Body of pancreas (tissue), 4 donors: ENCODE measurements at regions not wholly inside any gene's neighbourhood (a gene's known extent, or its start where the extent isn't known, plus 50 kb on each side); places are given as distances from the start of the nearest gene placed in this dataset.

Source experiments
- ATAC-seq: fragments of 150-250 bp; one replicate; pipeline ENCODE4 v1.9.1; 2016
- DNase-seq, 4 donors: peaks; one replicate each; pipeline ENCODE4 v3.0.0-alpha.2; 2019
- H3K27ac ChIP-seq, 4 donors: fragments of 200-600 bp; sonication (generic); 1 replicate in 3 of 4; 2 replicates in 1 of 4; pipeline versions ENCODE4 v1.5.1 to v1.6.1; 2016 to 2019; ENCODE audit warnings: mild to moderate bottlenecking in 1 of 4, mixed read lengths in 1 of 4, moderate library complexity in 1 of 4
- H3K27me3 ChIP-seq, 2 donors: fragments of 200-600 bp; sonication (generic); one replicate each; pipeline ENCODE4 v1.6.0; 2016; ENCODE audit warnings: mild to moderate bottlenecking in 1 of 2
- H3K36me3 ChIP-seq, 2 donors: fragments of 200-600 bp; sonication (generic); replicated peaks in 1 of 2; 2 replicates each; pipeline ENCODE4 v1.5.1; 2016; ENCODE audit warnings: low read depth in 2 of 2; ENCODE audit not compliant: insufficient read depth in 1 of 2
- H3K4me1 ChIP-seq: fragments of 200-600 bp; sonication (generic); one replicate; pipeline ENCODE4 v1.6.0; 2016
- H3K4me3 ChIP-seq, 2 donors: fragments of 200-600 bp; sonication (generic); 1 replicate in 1 of 2; 2 replicates in 1 of 2; pipeline ENCODE4 v1.5.1; 2016 to 2019
- H3K9me3 ChIP-seq, 3 donors: fragments of 200-600 bp; sonication (generic); 1 replicate in 2 of 3; 2 replicates in 1 of 3; pipeline ENCODE4 v1.5.1; 2016
- CTCF ChIP-seq, 7 experiments: fragments of 450-650 bp in 4 of 7; fragments of 200-600 bp in 3 of 7; sonication (generic) in 3 of 7; IDR thresholded peaks; one replicate each; pipeline ENCODE4 v1.5.1; 2016 to 2019; ENCODE audit warnings: antibody characterized with exemption in 7 of 7
- POLR2A ChIP-seq, 3 donors: fragments of 450-650 bp; IDR thresholded peaks; one replicate each; pipeline ENCODE4 v1.6.1; 2016; ENCODE audit warnings: antibody characterized with exemption in 3 of 3, mild to moderate bottlenecking in 2 of 3
- WGBS, 2 donors: methylation state at CpG; one replicate each; pipeline ENCODE4 v1.1.5; 2017; 5-methylcytosine and 5-hydroxymethylcytosine counted together
- intact Hi-C: fragments of 100-400 bp; cut with DNase I; formaldehyde crosslinking; loops from one replicate; pipeline ENCODE4 v1.15.1; 2023

DNA sequence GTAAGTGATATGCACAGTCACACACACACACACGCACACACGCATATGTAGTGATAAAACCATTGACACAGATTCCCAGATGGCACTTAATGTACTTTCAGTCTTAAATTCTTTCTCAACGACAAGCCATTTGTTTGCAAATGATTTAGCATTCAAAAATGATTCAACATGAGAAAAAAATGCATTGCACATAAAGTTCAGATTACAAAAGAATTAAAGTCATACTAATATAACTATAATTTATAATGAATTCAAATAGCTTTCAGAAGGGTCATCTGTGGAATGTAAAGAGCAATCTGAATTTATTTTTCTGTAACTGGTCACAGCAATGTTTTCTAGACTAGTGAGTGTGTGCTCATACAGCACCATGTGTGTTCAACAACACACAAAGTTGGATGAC, 521.6 kb upstream of the ZNF337 start:
- no peak overlapping the region for H3K4me3 ChIP-seq
- ATAC-seq (no peak), DNase-seq (no peak)
- H3K36me3 ChIP-seq: no peaks in the 10 kb centered on the region
- no peaks in the 10 kb centered on the region for H3K4me1 ChIP-seq
- no peaks in the 10 kb centered on the region for H3K9me3 ChIP-seq
- H3K27me3 ChIP-seq: no peaks in the 10 kb centered on the region
- intact Hi-C loops: no loop called here
- WGBS, 2 donors: 58 to 60% methylated on average over 3 of the region's 3 CpGs
- no peak overlapping the region for H3K27ac ChIP-seq
- no peak for TF ChIP-seq CTCF (IDR thresholded peaks at IDR 0.05)
- TF ChIP-seq POLR2A (IDR thresholded peaks at IDR 0.05): no peak

- ATAC-seq: no peak
- Histone ChIP-seq H3K27ac (no peak overlapping the region), H3K36me3 (no peaks in the 10 kb centered on the region), H3K4me3 (no peak overlapping the region), H3K9me3 (no peaks in the 10 kb centered on the region), H3K4me1 (no peaks in the 10 kb centered on the region), H3K27me3 (no peaks in the 10 kb centered on the region)
- intact Hi-C loops: no loop called here
- WGBS, 2 donors: 20 to 32% methylated on average over 1 of the region's 1 CpG
- no peak for TF ChIP-seq POLR2A (IDR thresholded peaks at IDR 0.05)
- no peak for TF ChIP-seq CTCF (IDR thresholded peaks at IDR 0.05)
- no peak for DNase-seq
Observed at GRCh38 chr20:26216025-26216424, 519.4 kb upstream of the ZNF337 start.

DNA sequence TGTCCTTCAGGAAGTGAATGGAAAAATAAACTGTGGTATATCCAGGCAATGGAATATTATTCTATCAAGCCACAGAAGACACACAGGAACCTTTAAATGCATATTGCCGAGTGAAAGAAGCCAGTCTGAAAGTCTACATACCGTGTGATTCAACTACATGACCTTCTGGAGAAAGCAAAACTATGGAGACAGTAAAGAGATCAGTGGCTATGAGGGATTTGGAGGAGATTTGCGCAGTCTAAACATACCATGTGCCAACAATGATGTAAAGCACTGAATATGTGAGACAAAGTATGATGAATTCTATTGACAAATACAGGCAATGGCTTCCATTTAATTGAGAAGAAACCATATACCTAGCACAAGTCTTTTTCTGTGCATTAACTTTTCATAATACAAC, 518.3 kb upstream of the ZNF337 start:
- Histone ChIP-seq H3K27me3 (no peaks in the 10 kb centered on the region), H3K4me3 (no peak overlapping the region), H3K27ac (no peak overlapping the region), H3K36me3 (no peaks in the 10 kb centered on the region), H3K4me1 (no peaks in the 10 kb centered on the region), H3K9me3 (no peaks in the 10 kb centered on the region)
- 53 to 56% methylated on average over 3 of the region's 3 CpGs for WGBS, 2 donors
- no peak for TF ChIP-seq POLR2A (IDR thresholded peaks at IDR 0.05)
- TF ChIP-seq CTCF (IDR thresholded peaks at IDR 0.05): no peak
- no peak for DNase-seq
- no peak for ATAC-seq
- intact Hi-C loops: no loop called here

DNA sequence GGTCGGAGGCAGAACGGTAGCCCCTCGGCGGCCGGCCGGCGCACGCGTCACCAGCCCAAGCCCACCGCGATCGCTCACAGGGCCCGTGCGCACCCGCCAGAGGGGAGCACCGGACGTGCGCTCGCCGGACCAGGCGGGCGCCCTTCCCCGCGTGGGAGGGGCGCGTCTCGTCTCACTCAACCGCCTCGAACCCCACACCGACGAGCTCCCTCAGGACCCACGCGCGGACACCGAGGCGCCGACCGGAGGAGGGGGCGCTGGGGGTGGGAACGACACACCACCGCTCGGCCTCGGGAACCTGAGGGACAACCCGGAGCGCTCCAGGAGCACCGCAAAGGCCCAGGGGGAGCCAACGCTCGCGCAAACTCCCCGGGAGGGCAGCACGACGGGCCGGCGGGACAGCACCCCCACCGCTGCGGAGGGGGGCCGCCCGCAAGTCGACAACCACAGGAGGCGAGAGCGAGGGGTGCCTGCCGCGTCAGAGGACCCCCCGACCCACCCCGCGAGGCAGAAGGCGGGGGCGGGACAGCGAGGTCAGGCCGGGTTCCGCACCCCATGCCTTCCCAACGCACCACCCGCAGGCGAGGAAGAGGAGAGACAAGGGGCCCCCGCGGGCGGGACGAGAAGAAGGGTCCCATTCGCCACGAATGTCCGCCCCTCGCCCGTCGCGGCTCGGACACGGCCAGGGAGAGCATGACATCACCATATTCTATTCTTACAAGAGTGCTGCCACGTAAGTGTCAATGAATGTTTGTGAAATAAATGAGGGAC, 512.7 kb upstream of the ZNF337 start:
- no peaks in the 10 kb centered on the region for H3K9me3 ChIP-seq
- intact Hi-C loops: no loop called here
- whole genome bisulfite sequencing, 2 donors: 6 to 13% methylated on average over 16 to 88 of the region's 88 CpGs
- no peak for DNase-seq
- H3K27ac ChIP-seq: no peak overlapping the region
- H3K4me3 ChIP-seq: no peak overlapping the region
- TF ChIP-seq CTCF (IDR thresholded peaks at IDR 0.05): no peak
- no peak for TF ChIP-seq POLR2A (IDR thresholded peaks at IDR 0.05)
- peaks cover 0 to 19% of the 10 kb centered on the region in 2 donors for H3K27me3 ChIP-seq
- H3K4me1 ChIP-seq: peaks cover 18% of the 10 kb centered on the region
- no peaks in the 10 kb centered on the region for H3K36me3 ChIP-seq
- no peak for ATAC-seq
